H9 (cell line): ENCODE measurements at regions not wholly inside any gene's neighbourhood (a gene's known extent, or its start where the extent isn't known, plus 50 kb on each side); places are given as distances from the start of the nearest gene placed in this dataset.

Experiments used
- DNase-seq: peaks from one replicate; pipeline ENCODE4 v3.0.0-alpha.2; 2017
- H2AFZ ChIP-seq: one replicate; pipeline ENCODE4 v1.6.1; 2013; ENCODE audit warnings: mild to moderate bottlenecking, low read length, control low read depth, moderate library complexity
- H2AK5ac ChIP-seq: 2 replicates; pipeline ENCODE4 v1.6.1; 2013; ENCODE audit warnings: low read length, control low read depth, mixed read lengths; ENCODE audit not compliant: insufficient read length
- H2BK120ac ChIP-seq: one replicate; pipeline ENCODE4 v1.6.1; 2013; ENCODE audit warnings: low read depth, mild to moderate bottlenecking, low read length, control low read depth, inconsistent platforms; ENCODE audit not compliant: poor library complexity, severe bottlenecking
- H2BK12ac ChIP-seq: 2 replicates; pipeline ENCODE4 v1.6.1; 2013; ENCODE audit warnings: low read length, control low read depth, mixed read lengths, low read depth; ENCODE audit not compliant: insufficient read length
- H2BK15ac ChIP-seq: 2 replicates; pipeline ENCODE4 v1.6.1; 2013; ENCODE audit warnings: low read depth, low read length, control low read depth
- H2BK20ac ChIP-seq: one replicate; pipeline ENCODE4 v1.6.1; 2013; ENCODE audit warnings: low read depth, mild to moderate bottlenecking, low read length, control low read depth, inconsistent platforms; ENCODE audit not compliant: poor library complexity, severe bottlenecking
- H2BK5ac ChIP-seq: 2 replicates; pipeline ENCODE4 v1.6.1; 2013; ENCODE audit warnings: low read length, control low read depth, mixed read lengths; ENCODE audit not compliant: insufficient read length
- H3K14ac ChIP-seq: 2 replicates; pipeline ENCODE4 v1.6.1; 2013; ENCODE audit warnings: low read length, control low read depth; ENCODE audit not compliant: insufficient read depth
- H3K18ac ChIP-seq: 2 replicates; pipeline ENCODE4 v1.6.1; 2013; ENCODE audit warnings: low read depth, mild to moderate bottlenecking, mixed read lengths, low read length, control low read depth; ENCODE audit not compliant: insufficient read length
- H3K23ac ChIP-seq: 2 replicates; pipeline ENCODE4 v1.6.1; 2013; ENCODE audit warnings: low read length, control low read depth, mixed read lengths, low read depth; ENCODE audit not compliant: insufficient read length
- H3K23me2 ChIP-seq: 2 replicates; pipeline ENCODE4 v1.6.1; 2013; ENCODE audit warnings: low read depth, mild to moderate bottlenecking, mixed read lengths, low read length, control low read depth; ENCODE audit not compliant: insufficient read length, poor library complexity, severe bottlenecking
- H3K27ac ChIP-seq: 2 replicates; pipeline ENCODE4 v1.5.1; 2013; ENCODE audit warnings: low read length, control low read depth, mixed read lengths, low read depth; ENCODE audit not compliant: insufficient read length
- H3K27me3 ChIP-seq: 2 replicates; pipeline ENCODE4 v1.6.1; 2013; ENCODE audit warnings: low read length, control low read depth, inconsistent platforms; ENCODE audit not compliant: insufficient read depth
- H3K4ac ChIP-seq: 2 replicates; pipeline ENCODE4 v1.6.1; 2013; ENCODE audit warnings: low read depth, mild to moderate bottlenecking, control low read depth, inconsistent platforms, low read length, moderate library complexity
- H3K4me1 ChIP-seq: 2 replicates; pipeline ENCODE4 v1.6.1; 2013; ENCODE audit warnings: low read length, control low read depth, inconsistent platforms; ENCODE audit not compliant: insufficient read depth
- H3K4me2 ChIP-seq: 2 replicates; pipeline ENCODE4 v1.6.1; 2013; ENCODE audit warnings: low read length, control low read depth, mixed read lengths; ENCODE audit not compliant: insufficient read length, insufficient read depth
- H3K56ac ChIP-seq: 2 replicates; pipeline ENCODE4 v1.6.1; 2013; ENCODE audit warnings: low read depth, mild to moderate bottlenecking, mixed read lengths, low read length, control low read depth; ENCODE audit not compliant: insufficient read length
- H3K79me1 ChIP-seq: 2 replicates; pipeline ENCODE4 v1.6.1; 2013; ENCODE audit warnings: low read depth, mild to moderate bottlenecking, moderate library complexity, low read length, control low read depth, inconsistent platforms; ENCODE audit not compliant: insufficient read depth, poor library complexity, severe bottlenecking
- H3K79me2 ChIP-seq: 2 replicates; pipeline ENCODE4 v1.6.1; 2013; ENCODE audit warnings: low read length, control low read depth, inconsistent platforms; ENCODE audit not compliant: insufficient read depth
- H3K9ac ChIP-seq: 2 replicates; pipeline ENCODE4 v1.6.1; 2013; ENCODE audit warnings: low read length, control low read depth, mixed read lengths; ENCODE audit not compliant: insufficient read length; ENCODE audit errors: extremely low read depth
- H3K9me3 ChIP-seq: one replicate; pipeline ENCODE4 v1.6.1; 2013; ENCODE audit warnings: low read depth, low read length, inconsistent platforms; ENCODE audit not compliant: control insufficient read depth
- H3T11ph ChIP-seq: one replicate; pipeline ENCODE4 v1.6.1; 2013; ENCODE audit warnings: mild to moderate bottlenecking, low read length, control low read depth, inconsistent platforms
- H4K20me1 ChIP-seq: one replicate; pipeline ENCODE4 v1.6.1; 2013; ENCODE audit not compliant: control insufficient read depth, insufficient read length, insufficient read depth
- H4K5ac ChIP-seq: 2 replicates; pipeline ENCODE4 v1.6.1; 2013; ENCODE audit warnings: low read depth, mild to moderate bottlenecking, mixed read lengths, low read length, control low read depth; ENCODE audit not compliant: insufficient read length
- H4K8ac ChIP-seq: replicated peaks from 2 replicates; pipeline ENCODE4 v1.6.1; 2013; ENCODE audit warnings: low read length, control low read depth, mixed read lengths, low read depth; ENCODE audit not compliant: insufficient read length
- H4K91ac ChIP-seq: 2 replicates; pipeline ENCODE4 v1.6.1; 2013; ENCODE audit warnings: low read depth, mild to moderate bottlenecking, moderate library complexity, mixed read lengths, low read length, control low read depth; ENCODE audit not compliant: insufficient read length
- H3K27ac Mint-ChIP-seq, 3 experiments: 2 replicates in 2 of 3; 3 replicates in 1 of 3; pipeline ENCODE4 v1.8.0; 2020 to 2021; ENCODE audit warnings: mixed read lengths in 3 of 3, mild to moderate bottlenecking in 1 of 3, moderate library complexity in 1 of 3
- H3K27me3 Mint-ChIP-seq: 2 replicates; pipeline ENCODE4 v1.8.0; 2021; ENCODE audit warnings: low read depth, mild to moderate bottlenecking, moderate library complexity, mixed read lengths
- H3K36me3 Mint-ChIP-seq, 3 experiments: 2 replicates in 2 of 3; 3 replicates in 1 of 3; pipeline ENCODE4 v1.8.0; 2020 to 2021; ENCODE audit warnings: low read depth in 3 of 3, mixed read lengths in 3 of 3; ENCODE audit not compliant: insufficient read depth in 1 of 3
- H3K4me1 Mint-ChIP-seq, 2 experiments: 2 replicates each; pipeline ENCODE4 v1.8.0; 2020; ENCODE audit warnings: mixed read lengths in 2 of 2
- H3K4me3 Mint-ChIP-seq, 2 experiments: 2 replicates in 1 of 2; 3 replicates in 1 of 2; pipeline ENCODE4 v1.8.0; 2020 to 2021; ENCODE audit warnings: mild to moderate bottlenecking in 2 of 2, mixed read lengths in 2 of 2, moderate library complexity in 1 of 2
- H3K9me3 Mint-ChIP-seq, 2 experiments: 2 replicates in 1 of 2; 3 replicates in 1 of 2; pipeline ENCODE4 v1.8.0; 2020; ENCODE audit warnings: mild to moderate bottlenecking in 2 of 2, mixed read lengths in 2 of 2, moderate library complexity in 1 of 2
- WGBS: extraction: QIAGEN DNeasy Blood & Tissue Kit; methylation state at CpG from one replicate; pipeline ENCODE4 v1.1.7; 2013; ENCODE audit warnings: missing lambda C conversion rate, low lambda C conversion rate, mixed read lengths; ENCODE audit not compliant: insufficient read length; ENCODE audit errors: extremely low coverage; 5-methylcytosine and 5-hydroxymethylcytosine counted together
- TF ChIP-seq, protein P1 (sequence below): fragments of 200-600 bp; sonication (generic); conservative IDR thresholded peaks from 3 replicates; pipeline ENCODE4 v1.8.0; 2021; ENCODE audit warnings: antibody characterized with exemption, mild to moderate bottlenecking

DNA sequence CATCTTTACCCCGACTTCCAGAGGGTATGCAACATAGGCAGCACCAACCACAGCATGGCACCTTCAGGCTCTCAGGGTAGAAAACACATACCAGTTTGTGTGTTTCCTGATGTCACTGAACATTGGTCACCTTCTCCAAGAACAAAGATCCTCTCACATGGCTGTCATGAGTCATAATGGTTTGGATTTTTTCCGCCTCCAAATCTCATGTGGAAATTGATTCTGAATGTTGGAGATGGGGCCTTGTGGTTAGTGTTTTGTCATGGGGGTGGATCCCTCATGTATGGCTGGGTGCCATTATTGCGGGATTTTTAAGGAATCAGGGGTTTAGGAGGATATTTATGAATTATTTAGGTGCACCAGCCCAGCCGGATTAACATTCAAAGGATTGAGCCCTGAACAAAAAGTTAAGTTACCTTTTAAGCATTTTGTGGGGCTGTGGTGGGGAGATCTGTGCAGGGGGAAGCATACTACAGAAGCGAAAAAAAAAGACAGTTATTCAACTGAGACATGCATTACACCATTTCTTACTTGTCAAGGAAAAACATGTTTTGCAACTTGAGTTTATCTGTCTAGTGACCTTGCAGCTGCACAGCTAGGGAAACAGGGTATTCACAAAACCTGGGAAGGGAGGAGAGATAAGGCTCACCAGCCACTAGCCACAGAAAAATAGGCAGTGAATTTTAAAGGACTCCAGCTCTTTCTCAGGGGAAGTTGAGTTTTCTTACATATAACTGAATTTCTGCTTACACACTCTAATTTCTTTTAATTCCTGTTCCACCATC lies 774.1 kb upstream of the AUTS2 start:
- H3K23me2 ChIP-seq = no peaks in the 10 kb centered on the region
- H3K9ac ChIP-seq = no peak overlapping the region
- Mint-ChIP-seq H3K4me3 (no peak overlapping the region), H3K4me1 (no peaks in the 10 kb centered on the region), H3K27me3 (peaks cover 12% of the 10 kb centered on the region; the same call in 1 of the 2 replicates), H3K36me3 (peaks cover 2 to 10% (median 3%) of the 10 kb centered on the region in 3 experiments; a peak in 3 of 7 replicates), H3K9me3 (peaks cover 7 to 14% of the 10 kb centered on the region in 2 experiments), H3K27ac (peak overlapping the region in 1 of 3 experiments; percentile 65; a peak in 1 of 7 replicates)
- no peaks in the 10 kb centered on the region for H3K9me3 ChIP-seq
- WGBS = no CpG with 5 or more reads among the region's 5 CpGs
- H4K91ac ChIP-seq = no peak overlapping the region
- no peak for DNase-seq
- no peaks in the 10 kb centered on the region for H3K79me1 ChIP-seq
- no peak overlapping the region for H2AFZ ChIP-seq
- no peak overlapping the region for H3K4me2 ChIP-seq
- no peak overlapping the region for H3K23ac ChIP-seq
- H3K18ac ChIP-seq = no peak overlapping the region
- H4K20me1 ChIP-seq = no peaks in the 10 kb centered on the region
- H3K56ac ChIP-seq = no peak overlapping the region
- no peak overlapping the region for H2BK12ac ChIP-seq
- no peak overlapping the region for H3K14ac ChIP-seq
- no peak overlapping the region for H3K27ac ChIP-seq
- no peak overlapping the region for H4K8ac ChIP-seq
- no peaks in the 10 kb centered on the region for H3K27me3 ChIP-seq
- H2BK20ac ChIP-seq = no peak overlapping the region
- H3K79me2 ChIP-seq = no peaks in the 10 kb centered on the region
- H2AK5ac ChIP-seq = no peak overlapping the region
- TF ChIP-seq, protein P1, sequence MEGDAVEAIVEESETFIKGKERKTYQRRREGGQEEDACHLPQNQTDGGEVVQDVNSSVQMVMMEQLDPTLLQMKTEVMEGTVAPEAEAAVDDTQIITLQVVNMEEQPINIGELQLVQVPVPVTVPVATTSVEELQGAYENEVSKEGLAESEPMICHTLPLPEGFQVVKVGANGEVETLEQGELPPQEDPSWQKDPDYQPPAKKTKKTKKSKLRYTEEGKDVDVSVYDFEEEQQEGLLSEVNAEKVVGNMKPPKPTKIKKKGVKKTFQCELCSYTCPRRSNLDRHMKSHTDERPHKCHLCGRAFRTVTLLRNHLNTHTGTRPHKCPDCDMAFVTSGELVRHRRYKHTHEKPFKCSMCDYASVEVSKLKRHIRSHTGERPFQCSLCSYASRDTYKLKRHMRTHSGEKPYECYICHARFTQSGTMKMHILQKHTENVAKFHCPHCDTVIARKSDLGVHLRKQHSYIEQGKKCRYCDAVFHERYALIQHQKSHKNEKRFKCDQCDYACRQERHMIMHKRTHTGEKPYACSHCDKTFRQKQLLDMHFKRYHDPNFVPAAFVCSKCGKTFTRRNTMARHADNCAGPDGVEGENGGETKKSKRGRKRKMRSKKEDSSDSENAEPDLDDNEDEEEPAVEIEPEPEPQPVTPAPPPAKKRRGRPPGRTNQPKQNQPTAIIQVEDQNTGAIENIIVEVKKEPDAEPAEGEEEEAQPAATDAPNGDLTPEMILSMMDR = no peak
- no peak overlapping the region for H2BK5ac ChIP-seq
- no peak overlapping the region for H3K4ac ChIP-seq
- no peak overlapping the region for H3T11ph ChIP-seq
- no peak overlapping the region for H2BK15ac ChIP-seq
- H2BK120ac ChIP-seq = no peak overlapping the region
- H3K4me1 ChIP-seq = no peaks in the 10 kb centered on the region
- H4K5ac ChIP-seq = no peak overlapping the region
